A549 (cell line): ENCODE measurements at regions not wholly inside any gene's neighbourhood (a gene's known extent, or its start where the extent isn't known, plus 50 kb on each side); places are given as distances from the start of the nearest gene placed in this dataset.

Experiments used
- MAFK ChIP-seq: fragments of 450-650 bp; IDR thresholded peaks from 2 replicates; pipeline ENCODE4 v1.6.1; 2014; ENCODE audit not compliant: partially characterized antibody
- SMC3 ChIP-seq: fragments of >200 bp; sonication (Bioruptor Twin); formaldehyde crosslinking; IDR thresholded peaks from 3 replicates; pipeline ENCODE4 v1.6.1; 2018; ENCODE audit warnings: inconsistent platforms

GRCh38 chr14:97117693-97118092 lies 320.5 kb downstream of the VRK1 start:
- TF ChIP-seq MAFK (no peak), SMC3 (no peak)
